HCT116 (cell line): ENCODE measurements at regions not wholly inside any gene's neighbourhood (a gene's known extent, or its start where the extent isn't known, plus 50 kb on each side); places are given as distances from the start of the nearest gene placed in this dataset.

Experiments used
- CTCF ChIP-seq, 3 experiments: fragments of 200-600 bp in 1 of 3; sonication (generic) in 1 of 3; IDR thresholded peaks in 2 of 3; conservative IDR thresholded peaks in 1 of 3; 2 replicates each; pipeline ENCODE4 v1.5.1; 2012 to 2017; ENCODE audit warnings: low read depth in 2 of 3, low read length in 2 of 3, antibody characterized with exemption in 1 of 3, borderline replicate concordance in 1 of 3, control low read depth in 1 of 3, mild to moderate bottlenecking in 1 of 3, mixed read lengths in 1 of 3, mixed run types in 1 of 3, moderate library complexity in 1 of 3; ENCODE audit not compliant: insufficient read depth in 1 of 3
- EZH2 ChIP-seq: fragments of 200-600 bp; sonication (generic); IDR thresholded peaks from 2 replicates; pipeline ENCODE4 v1.6.1; 2017; ENCODE audit warnings: antibody characterized with exemption, mixed run types
- POLR2A ChIP-seq: IDR thresholded peaks from 2 replicates; pipeline ENCODE4 v1.7.0; 2011; ENCODE audit warnings: borderline replicate concordance; ENCODE audit not compliant: insufficient read depth, insufficient read length; ENCODE audit errors: extremely low read depth
- RAD21 ChIP-seq: IDR thresholded peaks from 2 replicates; pipeline ENCODE4 v1.6.1; 2012; ENCODE audit warnings: low read depth, mild to moderate bottlenecking

- no peak for TF ChIP-seq EZH2
- TF ChIP-seq CTCF (IDR thresholded peaks at IDR 0.05 in 2 of 3, conservative IDR thresholded peaks at IDR 0.05 in 1 of 3; ENCODE audit: borderline replicate concordance in 1 of 3, insufficient read depth in 1 of 3, low read depth in 2 of 3, low read length in 2 of 3) = no peak
- TF ChIP-seq RAD21 = no peak
- TF ChIP-seq POLR2A = no peak
Observed at GRCh38 chr5:63555874-63556273, 406.4 kb downstream of the HTR1A start.
